CD14-positive monocyte (primary cell): ENCODE measurements at regions not wholly inside any gene's neighbourhood (a gene's known extent, or its start where the extent isn't known, plus 50 kb on each side); places are given as distances from the start of the nearest gene placed in this dataset.
"Not testable (repeated sequence)": the region's sequence is repeated elsewhere in the genome, so short reads cannot be mapped to it uniquely, and the experiment has no call there.

Experiments used
- DNase-seq, 3 donors: peaks; one replicate each; pipeline ENCODE4 v3.0.0-alpha.2; 2011 to 2022
- H2AFZ ChIP-seq: 2 replicates; pipeline ENCODE4 v1.6.0; 2012; ENCODE audit warnings: mild to moderate bottlenecking, low read depth, low read length, inconsistent platforms; ENCODE audit not compliant: insufficient read depth, poor library complexity, severe bottlenecking
- H3K27ac ChIP-seq, 2 donors: 1 replicate in 1 of 2; 2 replicates in 1 of 2; pipeline ENCODE4 v1.5.1; 2012 to 2013; ENCODE audit warnings: low read length in 2 of 2, control low read depth in 1 of 2, inconsistent platforms in 1 of 2, low read depth in 1 of 2, mild to moderate bottlenecking in 1 of 2
- H3K27me3 ChIP-seq, 2 donors: one replicate each; pipeline versions ENCODE4 v1.6.0 to v1.6.1; 2011 to 2013; ENCODE audit warnings: low read length in 2 of 2; ENCODE audit not compliant: control insufficient read depth in 2 of 2, insufficient read depth in 2 of 2
- H3K36me3 ChIP-seq, 2 donors: replicated peaks in 1 of 2; 1 replicate in 1 of 2; 2 replicates in 1 of 2; pipeline versions ENCODE4 v1.5.1 to v1.6.1; 2012 to 2013; ENCODE audit warnings: low read length in 2 of 2, control low read depth in 1 of 2, inconsistent platforms in 1 of 2, mild to moderate bottlenecking in 1 of 2; ENCODE audit not compliant: insufficient read depth in 2 of 2, control insufficient read depth in 1 of 2
- H3K4me1 ChIP-seq, 2 donors: 1 replicate in 1 of 2; 2 replicates in 1 of 2; pipeline versions ENCODE4 v1.5.1 to v1.6.1; 2012 to 2013; ENCODE audit warnings: low read length in 2 of 2, control low read depth in 1 of 2, inconsistent platforms in 1 of 2, mild to moderate bottlenecking in 1 of 2, moderate library complexity in 1 of 2; ENCODE audit not compliant: insufficient read depth in 2 of 2, control insufficient read depth in 1 of 2
- H3K4me2 ChIP-seq: replicated peaks from 2 replicates; pipeline ENCODE3; 2012; ENCODE audit warnings: low read length, moderate library complexity, mild to moderate bottlenecking; ENCODE audit not compliant: poor library complexity, severe bottlenecking; ENCODE audit errors: extremely low read depth
- H3K4me3 ChIP-seq, 3 experiments: fragments of 200-600 bp in 1 of 3; sonication (generic) in 1 of 3; replicated peaks in 1 of 3; 1 replicate in 2 of 3; 2 replicates in 1 of 3; pipeline ENCODE4 v1.5.1; 2011 to 2013; ENCODE audit warnings: low read length in 3 of 3, mild to moderate bottlenecking in 3 of 3, control low read depth in 2 of 3, low read depth in 2 of 3, inconsistent platforms in 1 of 3, moderate library complexity in 1 of 3
- H3K79me2 ChIP-seq: 2 replicates; pipeline ENCODE4 v1.6.0; 2012; ENCODE audit warnings: mild to moderate bottlenecking, control low read depth, inconsistent platforms, low read length, moderate library complexity; ENCODE audit not compliant: insufficient read depth
- H3K9ac ChIP-seq: 2 replicates; pipeline ENCODE4 v1.6.0; 2017; ENCODE audit warnings: low read length, mild to moderate bottlenecking; ENCODE audit not compliant: insufficient read depth, poor library complexity, severe bottlenecking
- H3K9me3 ChIP-seq, 2 donors: replicated peaks in 1 of 2; 1 replicate in 1 of 2; 2 replicates in 1 of 2; pipeline versions ENCODE4 v1.5.1 to v1.6.1; 2012 to 2013; ENCODE audit warnings: low read length in 2 of 2, control low read depth in 1 of 2; ENCODE audit not compliant: control insufficient read depth in 1 of 2, insufficient read depth in 1 of 2
- H4K20me1 ChIP-seq: 2 replicates; pipeline ENCODE4 v1.6.0; 2012; ENCODE audit warnings: mild to moderate bottlenecking, low read length, control low read depth, moderate library complexity; ENCODE audit not compliant: insufficient read depth
- H3K27ac Mint-ChIP-seq, 7 donors: one replicate each; pipeline ENCODE4 v1.8.0; 2020; ENCODE audit warnings: mild to moderate bottlenecking in 7 of 7, mixed read lengths in 7 of 7, moderate library complexity in 6 of 7, inconsistent platforms in 2 of 7
- H3K27me3 Mint-ChIP-seq, 3 donors: one replicate each; pipeline ENCODE4 v1.8.0; 2021 to 2022; ENCODE audit warnings: low read depth in 3 of 3, mild to moderate bottlenecking in 3 of 3, mixed read lengths in 3 of 3, moderate library complexity in 3 of 3, inconsistent platforms in 1 of 3
- H3K36me3 Mint-ChIP-seq, 2 donors: one replicate each; pipeline ENCODE4 v1.8.0; 2020; ENCODE audit warnings: mixed read lengths in 2 of 2, inconsistent platforms in 1 of 2, mild to moderate bottlenecking in 1 of 2
- H3K4me1 Mint-ChIP-seq: one replicate; pipeline ENCODE4 v1.8.0; 2020; ENCODE audit warnings: mild to moderate bottlenecking, mixed read lengths
- H3K4me3 Mint-ChIP-seq, 2 donors: one replicate each; pipeline ENCODE4 v1.8.0; 2020; ENCODE audit warnings: mild to moderate bottlenecking in 2 of 2, mixed read lengths in 2 of 2, moderate library complexity in 1 of 2
- H3K9me3 Mint-ChIP-seq, 7 donors: one replicate each; pipeline ENCODE4 v1.8.0; 2020 to 2022; ENCODE audit warnings: mixed read lengths in 7 of 7, mild to moderate bottlenecking in 6 of 7, moderate library complexity in 6 of 7, inconsistent platforms in 2 of 7
- WGBS: methylation state at CpG from one replicate; pipeline ENCODE4 v1.1.5; 2013; ENCODE audit warnings: missing lambda C conversion rate; ENCODE audit not compliant: insufficient coverage; 5-methylcytosine and 5-hydroxymethylcytosine counted together
- intact Hi-C, 2 donors: fragments of 100-400 bp; cut with micrococcal nuclease; formaldehyde crosslinking; loops; one replicate each; pipeline versions ENCODE4 v1.15.0 to v1.15.1; 2023
- TF ChIP-seq, protein P1 (sequence below): fragments of 200-600 bp; IDR thresholded peaks from one replicate; pipeline ENCODE4 v1.8.0; 2022; ENCODE audit warnings: antibody characterized with exemption, mild to moderate bottlenecking

DNA sequence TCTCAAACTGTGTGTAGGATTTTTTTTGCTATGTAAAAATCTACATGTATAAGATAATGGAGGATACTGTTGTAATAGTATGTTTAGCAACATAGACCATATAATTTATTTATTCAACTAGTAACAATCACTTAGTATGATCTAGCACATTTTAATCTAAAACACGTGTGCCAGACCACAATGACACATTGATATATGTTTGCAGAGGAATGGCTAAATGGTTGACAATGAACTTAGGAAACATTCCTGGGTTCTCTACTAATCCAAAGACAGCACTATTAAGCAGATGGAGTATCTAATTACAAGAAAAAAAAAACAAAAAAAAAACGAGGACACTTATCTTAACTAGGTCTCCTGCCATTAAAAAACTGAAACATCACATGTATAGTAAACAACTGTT lies 261.7 kb upstream of the PAPPA start:
- WGBS = no CpG with 5 or more reads among the region's 2 CpGs
- no peak for DNase-seq
- Histone ChIP-seq H2AFZ (no peak overlapping the region), H3K9me3 (no peaks in the 10 kb centered on the region), H3K36me3 (no peaks in the 10 kb centered on the region), H3K4me2 (no peak overlapping the region), H3K4me3 (no peak overlapping the region), H3K4me1 (no peaks in the 10 kb centered on the region), H3K9ac (no peak overlapping the region), H3K27ac (no peak overlapping the region), H3K27me3 (no peaks in the 10 kb centered on the region), H4K20me1 (no peaks in the 10 kb centered on the region), H3K79me2 (no peaks in the 10 kb centered on the region)
- Mint-ChIP-seq H3K4me3 (no peak overlapping the region), H3K27ac (no peak overlapping the region), H3K4me1 (no peaks in the 10 kb centered on the region), H3K36me3 (no peaks in the 10 kb centered on the region), H3K27me3 (no peaks in the 10 kb centered on the region), H3K9me3 (peaks cover 0 to 2% (median 0%) of the 10 kb centered on the region in 7 donors)
- TF ChIP-seq, protein P1, sequence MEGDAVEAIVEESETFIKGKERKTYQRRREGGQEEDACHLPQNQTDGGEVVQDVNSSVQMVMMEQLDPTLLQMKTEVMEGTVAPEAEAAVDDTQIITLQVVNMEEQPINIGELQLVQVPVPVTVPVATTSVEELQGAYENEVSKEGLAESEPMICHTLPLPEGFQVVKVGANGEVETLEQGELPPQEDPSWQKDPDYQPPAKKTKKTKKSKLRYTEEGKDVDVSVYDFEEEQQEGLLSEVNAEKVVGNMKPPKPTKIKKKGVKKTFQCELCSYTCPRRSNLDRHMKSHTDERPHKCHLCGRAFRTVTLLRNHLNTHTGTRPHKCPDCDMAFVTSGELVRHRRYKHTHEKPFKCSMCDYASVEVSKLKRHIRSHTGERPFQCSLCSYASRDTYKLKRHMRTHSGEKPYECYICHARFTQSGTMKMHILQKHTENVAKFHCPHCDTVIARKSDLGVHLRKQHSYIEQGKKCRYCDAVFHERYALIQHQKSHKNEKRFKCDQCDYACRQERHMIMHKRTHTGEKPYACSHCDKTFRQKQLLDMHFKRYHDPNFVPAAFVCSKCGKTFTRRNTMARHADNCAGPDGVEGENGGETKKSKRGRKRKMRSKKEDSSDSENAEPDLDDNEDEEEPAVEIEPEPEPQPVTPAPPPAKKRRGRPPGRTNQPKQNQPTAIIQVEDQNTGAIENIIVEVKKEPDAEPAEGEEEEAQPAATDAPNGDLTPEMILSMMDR = no peak
- intact Hi-C loops = no loop called here

DNA sequence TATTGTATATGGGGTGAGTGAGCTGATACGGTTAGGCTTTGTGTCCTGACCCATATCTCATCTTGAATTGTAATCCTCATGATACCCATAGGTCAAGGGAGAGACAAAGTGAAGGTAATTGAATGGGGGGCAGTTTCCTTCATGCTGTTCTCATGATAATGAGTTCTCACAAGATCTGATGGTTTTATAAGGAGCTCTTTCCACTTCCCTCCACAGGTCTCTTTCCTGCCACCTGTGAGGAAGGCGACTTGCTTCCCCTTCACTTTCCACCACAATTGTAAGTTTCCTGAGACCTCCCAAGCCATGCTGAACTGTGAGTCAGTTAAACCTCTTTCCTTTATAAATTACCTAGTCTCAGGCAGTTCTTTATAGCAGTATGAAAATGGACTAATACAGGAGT lies 255.1 kb upstream of the PAPPA start:
- H3K9me3 Mint-ChIP-seq, H3K9me3 ChIP-seq, H2AFZ ChIP-seq, H3K4me3 Mint-ChIP-seq, DNase-seq, H3K79me2 ChIP-seq, H3K4me1 Mint-ChIP-seq, H3K4me2 ChIP-seq, H3K36me3 Mint-ChIP-seq, H3K27me3 ChIP-seq, H3K4me3 ChIP-seq, H4K20me1 ChIP-seq, H3K27ac ChIP-seq, H3K27ac Mint-ChIP-seq, intact Hi-C loops, H3K27me3 Mint-ChIP-seq, H3K4me1 ChIP-seq, H3K36me3 ChIP-seq, H3K9ac ChIP-seq: not testable (repeated sequence)
- WGBS = no CpG with 5 or more reads among the region's 2 CpGs
